DOHH2 (cell line): ENCODE measurements at regions not wholly inside any gene's neighbourhood (a gene's known extent, or its start where the extent isn't known, plus 50 kb on each side); places are given as distances from the start of the nearest gene placed in this dataset.

Source experiments
- H3F3A ChIP-seq: fragments of 200-600 bp; sonication (generic), shearing (Covaris generic); 2 replicates; pipeline ENCODE4 v1.6.0; 2016; ENCODE audit warnings: antibody characterized with exemption, mild to moderate bottlenecking; ENCODE audit not compliant: control insufficient read depth, insufficient read depth
- H3K27ac ChIP-seq: fragments of 200-600 bp; sonication (generic); 2 replicates; pipeline ENCODE4 v1.5.1; 2014; ENCODE audit warnings: low read depth, mild to moderate bottlenecking, low read length, moderate library complexity
- H3K27me3 ChIP-seq: fragments of 200-600 bp; sonication (generic); 2 replicates; pipeline ENCODE4 v1.6.1; 2014; ENCODE audit warnings: mild to moderate bottlenecking, low read length, mixed read lengths; ENCODE audit not compliant: control insufficient read depth
- H3K36me3 ChIP-seq: fragments of 200-600 bp; sonication (generic); 2 replicates; pipeline ENCODE4 v1.6.1; 2014; ENCODE audit warnings: mild to moderate bottlenecking, low read length, moderate library complexity, mixed read lengths; ENCODE audit not compliant: control insufficient read depth
- H3K4me1 ChIP-seq: fragments of 200-600 bp; sonication (generic); 2 replicates; pipeline ENCODE4 v1.6.1; 2014; ENCODE audit warnings: mild to moderate bottlenecking, low read length, mixed read lengths; ENCODE audit not compliant: control insufficient read depth
- H3K4me2 ChIP-seq: fragments of 200-600 bp; sonication (generic); 2 replicates; pipeline ENCODE4 v1.6.0; 2014; ENCODE audit warnings: mild to moderate bottlenecking, low read length, moderate library complexity
- H3K4me3 ChIP-seq: fragments of 200-600 bp; sonication (generic); 2 replicates; pipeline ENCODE4 v1.5.1; 2014; ENCODE audit warnings: mild to moderate bottlenecking, low read length, mixed read lengths
- H3K79me2 ChIP-seq: fragments of 200-600 bp; sonication (generic); 2 replicates; pipeline ENCODE4 v1.6.1; 2014; ENCODE audit warnings: mild to moderate bottlenecking, low read length, mixed read lengths; ENCODE audit not compliant: control insufficient read depth
- H3K9me2 ChIP-seq: fragments of 200-600 bp; sonication (generic); replicated peaks from 2 replicates; pipeline ENCODE4 v1.6.1; 2014; ENCODE audit warnings: mild to moderate bottlenecking, low read length, mixed read lengths; ENCODE audit not compliant: control insufficient read depth
- H3K9me3 ChIP-seq: fragments of 200-600 bp; sonication (generic); 2 replicates; pipeline ENCODE4 v1.6.1; 2014; ENCODE audit warnings: antibody characterized with exemption, low read length, mixed read lengths; ENCODE audit not compliant: control insufficient read depth, insufficient read depth
- H4K20me1 ChIP-seq: fragments of 200-600 bp; sonication (generic); 2 replicates; pipeline ENCODE4 v1.6.0; 2014; ENCODE audit warnings: low read depth, mild to moderate bottlenecking, antibody characterized with exemption, low read length, moderate library complexity; ENCODE audit not compliant: control insufficient read depth, insufficient read depth
- EZH2phosphoT487 ChIP-seq: fragments of 200-600 bp; sonication (generic); IDR thresholded peaks from 2 replicates; pipeline ENCODE4 v1.6.1; 2017; ENCODE audit warnings: borderline replicate concordance, mild to moderate bottlenecking, antibody characterized with exemption, low read length, moderate library complexity, mixed read lengths
- TF ChIP-seq, protein P1 (sequence below): fragments of 200-600 bp; sonication (generic); IDR thresholded peaks from one replicate; pipeline ENCODE4 v1.5.1; 2014; ENCODE audit warnings: antibody characterized with exemption, mild to moderate bottlenecking, low read depth, low read length; ENCODE audit not compliant: poor library complexity, severe bottlenecking

DNA sequence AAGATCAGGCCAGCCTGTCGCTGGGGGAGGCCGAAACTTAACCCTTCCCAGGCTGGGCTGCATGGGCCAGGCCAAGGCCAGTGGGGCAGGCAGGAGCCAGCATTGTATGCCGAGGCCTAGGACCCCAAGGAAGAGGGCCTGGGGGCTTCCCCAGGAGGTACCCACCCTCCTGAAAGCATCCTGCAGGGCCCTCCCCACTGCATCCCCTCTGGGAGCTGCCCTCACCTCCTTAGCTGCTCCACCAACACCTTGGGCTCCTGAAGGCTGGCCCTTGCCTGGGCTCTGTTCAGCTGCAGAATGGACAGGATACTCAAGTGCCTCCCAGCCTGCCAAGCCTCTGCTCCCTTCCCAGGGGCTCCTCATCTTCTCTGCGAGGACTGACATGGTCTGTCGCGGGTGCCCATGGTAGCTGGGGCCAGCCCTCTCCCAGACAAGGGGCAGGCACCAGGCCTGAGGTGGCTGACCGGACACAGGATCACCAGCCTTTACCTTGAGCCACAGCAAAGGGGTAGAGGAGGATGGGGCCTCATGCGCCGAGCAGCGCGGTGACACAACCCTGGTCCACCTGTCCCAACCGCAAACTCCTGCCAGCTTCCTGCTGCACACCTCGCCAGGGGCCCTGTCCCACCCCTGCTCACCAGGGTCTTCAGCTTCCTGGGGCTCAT lies 94.2 kb downstream of the MICALL2 start:
- no peaks in the 10 kb centered on the region for H3K36me3 ChIP-seq
- H3F3A ChIP-seq = no peaks in the 10 kb centered on the region
- no peaks in the 10 kb centered on the region for H3K9me2 ChIP-seq
- no peak overlapping the region for H3K27ac ChIP-seq
- no peaks in the 10 kb centered on the region for H3K9me3 ChIP-seq
- H3K27me3 ChIP-seq = no peaks in the 10 kb centered on the region
- H3K4me1 ChIP-seq = no peaks in the 10 kb centered on the region
- TF ChIP-seq EZH2phosphoT487 = no peak
- H3K79me2 ChIP-seq = no peaks in the 10 kb centered on the region
- no peaks in the 10 kb centered on the region for H4K20me1 ChIP-seq
- H3K4me2 ChIP-seq = no peak overlapping the region
- no peak overlapping the region for H3K4me3 ChIP-seq

DNA sequence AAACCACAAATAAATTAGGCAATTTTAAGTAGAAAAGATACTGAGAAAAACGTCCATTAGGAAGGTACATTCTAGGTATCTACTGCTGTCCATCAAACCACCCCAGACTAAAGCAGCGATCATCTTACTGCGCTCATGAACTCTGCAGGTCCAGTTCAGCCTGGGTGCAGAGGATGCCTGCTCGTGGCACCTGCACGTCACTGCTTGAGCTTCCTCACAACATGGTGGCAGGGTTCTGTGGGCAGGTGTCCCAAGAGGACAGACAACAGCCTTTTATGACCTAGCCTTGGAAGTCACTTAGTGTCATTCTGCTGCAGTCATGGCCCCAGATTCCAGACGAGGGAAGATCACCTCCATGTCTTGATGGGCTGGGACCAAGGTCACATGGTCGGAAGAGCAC lies 93.4 kb downstream of the MICALL2 start:
- no peak overlapping the region for H3K4me2 ChIP-seq
- no peaks in the 10 kb centered on the region for H3K9me2 ChIP-seq
- H3K9me3 ChIP-seq = no peaks in the 10 kb centered on the region
- H3K27ac ChIP-seq = no peak overlapping the region
- no peak for TF ChIP-seq EZH2phosphoT487
- TF ChIP-seq, protein P1, sequence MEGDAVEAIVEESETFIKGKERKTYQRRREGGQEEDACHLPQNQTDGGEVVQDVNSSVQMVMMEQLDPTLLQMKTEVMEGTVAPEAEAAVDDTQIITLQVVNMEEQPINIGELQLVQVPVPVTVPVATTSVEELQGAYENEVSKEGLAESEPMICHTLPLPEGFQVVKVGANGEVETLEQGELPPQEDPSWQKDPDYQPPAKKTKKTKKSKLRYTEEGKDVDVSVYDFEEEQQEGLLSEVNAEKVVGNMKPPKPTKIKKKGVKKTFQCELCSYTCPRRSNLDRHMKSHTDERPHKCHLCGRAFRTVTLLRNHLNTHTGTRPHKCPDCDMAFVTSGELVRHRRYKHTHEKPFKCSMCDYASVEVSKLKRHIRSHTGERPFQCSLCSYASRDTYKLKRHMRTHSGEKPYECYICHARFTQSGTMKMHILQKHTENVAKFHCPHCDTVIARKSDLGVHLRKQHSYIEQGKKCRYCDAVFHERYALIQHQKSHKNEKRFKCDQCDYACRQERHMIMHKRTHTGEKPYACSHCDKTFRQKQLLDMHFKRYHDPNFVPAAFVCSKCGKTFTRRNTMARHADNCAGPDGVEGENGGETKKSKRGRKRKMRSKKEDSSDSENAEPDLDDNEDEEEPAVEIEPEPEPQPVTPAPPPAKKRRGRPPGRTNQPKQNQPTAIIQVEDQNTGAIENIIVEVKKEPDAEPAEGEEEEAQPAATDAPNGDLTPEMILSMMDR = no peak
- no peaks in the 10 kb centered on the region for H3K27me3 ChIP-seq
- H3F3A ChIP-seq = no peaks in the 10 kb centered on the region
- H3K4me3 ChIP-seq = no peak overlapping the region
- no peaks in the 10 kb centered on the region for H3K4me1 ChIP-seq
- H4K20me1 ChIP-seq = no peaks in the 10 kb centered on the region
- no peaks in the 10 kb centered on the region for H3K79me2 ChIP-seq
- no peaks in the 10 kb centered on the region for H3K36me3 ChIP-seq

DNA sequence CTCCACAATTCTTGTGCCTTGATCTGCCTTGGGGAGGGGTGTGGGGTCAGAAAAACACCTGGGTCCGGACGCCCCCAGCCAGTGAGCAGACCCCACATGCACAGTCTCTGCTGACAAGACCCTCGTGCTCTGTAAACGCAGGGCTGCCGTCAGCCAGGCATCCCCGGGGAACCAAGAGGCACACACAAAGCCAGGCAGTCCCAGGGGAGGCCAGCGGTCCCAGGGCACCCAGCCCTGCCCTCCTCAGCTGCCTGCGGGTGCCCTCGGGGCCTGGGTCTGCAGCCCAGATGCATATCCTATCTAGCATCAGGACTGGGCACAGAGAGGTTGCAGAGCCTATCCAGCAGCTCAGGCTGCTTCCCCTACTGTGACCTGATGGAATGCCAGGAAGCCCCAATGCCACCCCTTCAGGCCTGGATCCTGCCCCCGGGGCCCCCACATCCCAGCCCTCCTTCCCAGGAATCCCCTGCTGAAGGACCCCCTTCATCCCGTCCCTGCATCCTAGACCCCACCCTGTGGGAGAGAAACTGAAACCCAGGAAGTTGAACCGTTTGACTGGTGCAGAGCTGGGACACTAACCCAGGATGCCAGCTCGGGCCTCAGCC lies 92.4 kb downstream of the MICALL2 start:
- Histone ChIP-seq H3K4me2 (no peak overlapping the region), H3K79me2 (no peaks in the 10 kb centered on the region), H3K4me3 (no peak overlapping the region), H3K4me1 (no peaks in the 10 kb centered on the region), H3K9me2 (no peaks in the 10 kb centered on the region), H3F3A (no peaks in the 10 kb centered on the region), H3K27me3 (no peaks in the 10 kb centered on the region), H3K27ac (no peak overlapping the region), H3K9me3 (no peaks in the 10 kb centered on the region), H3K36me3 (no peaks in the 10 kb centered on the region), H4K20me1 (no peaks in the 10 kb centered on the region)
- TF ChIP-seq EZH2phosphoT487 = no peak
- TF ChIP-seq, protein P1 = no peak

DNA sequence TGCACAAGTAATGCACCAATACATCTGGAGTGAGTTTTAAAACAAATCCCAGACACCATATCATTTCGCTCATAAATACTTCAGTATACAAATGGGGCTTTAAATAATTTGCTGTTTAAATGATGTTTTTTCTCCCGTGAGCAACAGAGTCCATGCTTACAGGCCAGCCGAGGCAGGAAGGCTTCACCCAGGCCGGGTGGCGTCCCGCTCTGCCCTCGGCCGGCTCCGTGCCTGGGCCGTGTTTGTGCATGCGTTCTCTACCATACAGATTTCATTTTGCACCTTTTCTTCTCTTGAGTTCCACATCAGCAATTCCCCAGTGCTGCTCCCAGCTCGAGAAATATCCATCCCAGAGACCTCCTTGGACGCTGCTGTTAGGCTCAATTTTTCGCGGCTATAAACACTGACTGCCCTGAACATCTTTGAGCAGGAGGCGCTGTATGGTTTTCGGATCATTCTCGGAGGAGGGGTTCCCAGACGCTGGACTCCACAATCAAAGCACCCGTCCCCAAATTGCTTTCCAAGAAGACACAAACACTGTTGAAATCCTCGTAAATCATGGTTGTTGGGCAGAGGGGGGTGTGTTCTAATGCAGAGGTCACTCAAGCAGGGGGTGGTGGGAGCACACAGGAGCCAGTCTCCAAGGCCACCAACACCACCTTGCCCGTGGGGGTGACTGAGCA lies 91.6 kb downstream of the MICALL2 start:
- H3F3A ChIP-seq = no peaks in the 10 kb centered on the region
- no peaks in the 10 kb centered on the region for H4K20me1 ChIP-seq
- no peak overlapping the region for H3K27ac ChIP-seq
- H3K9me3 ChIP-seq = no peaks in the 10 kb centered on the region
- H3K27me3 ChIP-seq = no peaks in the 10 kb centered on the region
- no peaks in the 10 kb centered on the region for H3K4me1 ChIP-seq
- TF ChIP-seq EZH2phosphoT487 = no peak
- TF ChIP-seq, protein P1 = no peak
- no peaks in the 10 kb centered on the region for H3K36me3 ChIP-seq
- no peak overlapping the region for H3K4me3 ChIP-seq
- no peaks in the 10 kb centered on the region for H3K9me2 ChIP-seq
- no peaks in the 10 kb centered on the region for H3K79me2 ChIP-seq
- H3K4me2 ChIP-seq = no peak overlapping the region
